ENCODE measurements at regions not wholly inside any gene's neighbourhood (a gene's known extent, or its start where the extent isn't known, plus 50 kb on each side); places are given as distances from the start of the nearest gene placed in this dataset.

- DNase-seq = no peak
Measured at GRCh38 chr6:43997345-43997677, 129.9 kb downstream of the MRPL14 start.

DNA sequence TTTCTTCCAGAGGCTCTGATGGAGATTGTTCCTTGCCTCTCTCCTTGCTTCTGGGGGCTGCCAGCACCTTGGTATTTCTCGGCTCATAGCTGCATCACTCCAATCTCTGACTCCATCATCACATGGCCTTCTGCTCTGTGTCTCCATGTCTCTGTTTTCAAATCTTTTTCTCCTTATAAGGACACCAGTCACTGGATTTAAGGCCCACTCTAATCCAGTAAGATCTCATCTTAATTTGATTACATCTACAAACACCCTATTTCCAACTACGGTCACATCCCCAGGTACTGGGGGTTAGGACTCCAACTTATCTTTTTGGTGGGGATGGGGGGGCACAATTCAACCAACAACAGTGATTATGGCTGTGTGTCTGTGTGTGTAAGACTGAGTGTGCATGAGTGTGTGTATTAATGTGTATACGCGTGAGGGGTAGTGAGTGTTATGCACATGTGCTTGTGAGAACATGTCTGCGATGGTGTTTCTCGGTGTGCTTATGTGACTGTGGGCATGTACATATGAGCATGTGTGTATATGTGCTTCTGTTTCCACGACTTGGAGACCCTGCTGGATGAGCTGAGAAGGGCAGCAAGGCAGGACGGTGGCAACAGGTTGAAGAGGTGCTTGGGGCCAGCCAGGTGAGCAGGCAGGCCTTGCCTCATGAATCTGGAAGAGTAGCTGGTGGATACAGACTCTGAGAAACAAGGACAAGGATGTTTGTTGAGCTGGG lies 130.5 kb downstream of the MRPL14 start:
- DNase-seq = no peak

DNA sequence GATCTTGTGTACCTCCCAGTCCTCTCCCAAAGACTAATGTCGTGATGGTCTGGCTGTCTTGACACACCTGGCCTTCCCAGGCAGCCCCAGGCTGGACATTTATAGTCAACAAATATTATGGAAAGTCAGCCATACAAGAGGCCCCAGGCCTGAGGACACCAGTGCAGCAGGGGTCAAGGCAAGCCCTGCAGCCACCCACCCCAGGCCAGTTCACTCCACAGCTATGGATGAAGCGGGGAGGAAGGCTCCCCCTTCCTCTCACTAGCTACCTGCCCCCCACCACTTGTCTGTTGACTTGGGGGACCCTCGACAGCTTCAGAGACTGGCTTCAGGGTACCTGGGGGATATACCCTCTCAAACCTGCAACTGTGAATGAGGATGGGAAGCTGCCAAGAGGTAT lies 132.1 kb downstream of the MRPL14 start:
- DNase-seq = no peak

DNA sequence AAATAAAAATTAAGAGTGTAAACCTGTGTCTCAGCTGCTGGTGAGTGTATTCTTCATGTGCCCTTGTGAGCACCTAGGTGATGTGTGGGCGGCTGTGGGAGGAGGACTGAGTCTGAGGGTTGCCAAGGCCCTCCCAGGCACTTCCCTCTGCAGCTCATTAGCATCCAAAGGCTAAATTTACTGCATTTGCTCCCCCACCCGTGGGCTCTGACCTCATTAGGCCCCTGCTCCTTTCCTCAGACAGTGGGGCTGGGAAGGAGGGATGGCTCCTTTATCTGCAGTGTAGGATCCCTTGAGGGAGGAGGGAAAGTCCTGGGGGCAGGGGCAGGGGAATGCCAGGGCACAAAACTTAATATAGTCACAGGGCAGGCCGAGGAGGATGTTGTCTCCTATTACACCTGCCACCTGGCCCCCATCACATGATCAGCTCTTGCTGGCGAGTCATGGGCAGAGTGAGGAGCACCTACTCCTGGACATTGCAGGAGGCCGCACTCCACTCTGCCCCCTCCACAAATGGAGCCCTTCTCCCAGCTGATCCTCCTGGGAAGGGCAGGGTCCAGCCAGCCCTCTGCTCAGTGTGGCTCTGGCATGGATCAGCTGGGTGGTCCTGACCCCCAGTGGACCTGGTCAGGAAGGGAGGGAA lies 133.2 kb downstream of the MRPL14 start:
- DNase-seq = peak; percentile 20

- DNase-seq = no peak
Measured at GRCh38 chr6:43992783-43993644, 134.2 kb downstream of the MRPL14 start.

- DNase-seq = no peak
Measured at GRCh38 chr6:43992126-43992663, 135.1 kb downstream of the MRPL14 start.

- DNase-seq = no peak
Measured at GRCh38 chr6:43990627-43991619, 136.3 kb downstream of the MRPL14 start.

DNA sequence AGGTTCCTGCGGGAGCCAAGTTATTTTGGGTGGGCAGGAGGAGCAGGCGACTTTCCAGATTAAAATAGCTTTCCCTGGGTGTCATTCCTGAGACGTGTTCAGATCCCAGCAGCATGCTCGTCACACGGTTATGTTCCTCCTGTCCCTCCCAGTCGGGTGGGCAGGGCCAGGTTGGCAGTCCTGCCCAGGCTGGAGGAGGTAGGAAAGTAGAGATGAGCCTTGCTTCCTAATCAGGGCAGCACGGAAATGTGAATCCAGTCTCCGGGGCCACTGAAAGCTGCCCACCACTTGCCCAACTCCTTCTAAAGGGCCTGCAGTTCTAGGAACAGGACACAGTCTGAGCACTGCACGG lies 137.0 kb downstream of the MRPL14 start:
- DNase-seq = peak; percentile 30

GRCh38 chr6:43989581-43990146 lies 137.6 kb downstream of the MRPL14 start:
- peak; percentile 74 for DNase-seq

DNA sequence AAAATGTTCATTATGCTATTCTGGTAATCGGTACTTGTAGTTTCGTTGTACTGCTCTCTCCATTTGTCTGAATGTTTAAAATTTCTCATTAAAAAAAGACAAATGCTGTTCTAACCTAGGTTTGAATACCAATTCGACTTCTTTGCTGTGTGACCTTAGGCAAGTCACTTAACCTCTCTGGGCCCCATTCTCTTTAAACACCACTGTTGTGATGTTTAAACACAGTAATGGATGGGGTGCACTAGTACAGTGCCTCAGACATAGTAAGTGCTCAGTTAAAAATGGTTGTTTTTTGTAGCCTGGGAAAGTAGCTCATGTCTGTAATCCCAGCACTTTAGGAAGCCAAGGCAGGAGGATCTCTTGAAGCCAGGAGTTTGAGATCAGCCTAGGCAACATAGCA lies 138.5 kb downstream of the MRPL14 start:
- DNase-seq = no peak

GRCh38 chr6:43987838-43988439 lies 139.3 kb downstream of the MRPL14 start:
- DNase-seq = no peak

GRCh38 chr6:43986177-43986825 lies 141.0 kb downstream of the MRPL14 start:
- DNase-seq = no peak

DNA sequence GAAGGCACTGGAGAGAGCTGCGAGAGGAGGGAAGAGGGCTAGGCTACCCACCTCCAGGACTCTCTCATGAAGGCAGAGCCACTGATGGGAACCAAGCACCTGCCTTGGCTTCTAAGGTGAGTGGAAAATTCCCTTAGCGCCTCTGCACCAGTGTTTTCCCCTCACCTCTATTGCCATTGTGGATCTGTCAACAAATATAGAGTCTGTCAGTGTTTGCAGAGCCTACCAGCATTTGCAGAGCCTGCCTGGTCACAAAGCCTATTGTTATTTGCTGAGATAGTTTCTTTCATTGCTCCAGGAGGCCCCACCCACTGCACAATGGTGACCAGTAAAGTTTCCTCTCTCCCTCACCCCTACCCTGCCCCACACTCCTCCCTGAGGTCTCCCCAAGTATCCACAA lies 141.9 kb downstream of the MRPL14 start:
- no peak for DNase-seq

- no peak for DNase-seq
Measured at GRCh38 chr6:43984442-43985321, 142.6 kb downstream of the MRPL14 start.

- peak; percentile 94 for DNase-seq
Measured at GRCh38 chr6:43983632-43984031, 143.6 kb downstream of the MRPL14 start.

DNA sequence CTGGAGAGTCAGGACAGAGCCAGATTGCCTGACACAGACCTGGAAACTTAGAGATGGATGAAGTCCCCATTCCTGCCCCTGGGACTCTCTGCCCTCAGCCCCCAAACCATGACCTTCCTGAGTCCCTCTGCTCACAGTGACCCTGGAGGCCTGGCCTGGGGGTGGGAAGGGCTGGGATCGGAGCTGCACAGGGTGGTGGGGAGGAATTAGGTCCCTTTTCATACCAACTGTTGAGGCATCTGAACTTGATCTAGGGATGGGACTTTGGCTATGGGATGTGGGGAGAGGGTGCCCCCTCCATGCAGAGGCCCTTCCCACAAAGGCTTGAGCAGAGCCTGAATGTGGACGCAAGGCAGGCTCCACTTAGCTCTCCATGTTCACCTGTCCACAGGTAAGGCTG lies 144.1 kb downstream of the MRPL14 start:
- no peak for DNase-seq

- no peak for DNase-seq
Measured at GRCh38 chr6:43982084-43982625, 145.1 kb downstream of the MRPL14 start.

- DNase-seq = no peak
Measured at GRCh38 chr6:43981363-43981990, 145.8 kb downstream of the MRPL14 start.
